DND-41 (cell line): ENCODE measurements at regions not wholly inside any gene's neighbourhood (a gene's known extent, or its start where the extent isn't known, plus 50 kb on each side); places are given as distances from the start of the nearest gene placed in this dataset.

Source experiments
- EZH2 ChIP-seq: IDR thresholded peaks from 3 replicates; pipeline ENCODE4 v1.6.1; 2012; ENCODE audit warnings: borderline replicate concordance, low read depth, mild to moderate bottlenecking, moderate library complexity, low read length, inconsistent platforms; ENCODE audit not compliant: severe bottlenecking
- TF ChIP-seq, protein P1 (sequence below): IDR thresholded peaks from 2 replicates; pipeline ENCODE4 v1.5.1; 2012; ENCODE audit warnings: borderline replicate concordance, low read length, moderate library complexity, mild to moderate bottlenecking; ENCODE audit not compliant: poor library complexity, severe bottlenecking; ENCODE audit errors: extremely low read depth

DNA sequence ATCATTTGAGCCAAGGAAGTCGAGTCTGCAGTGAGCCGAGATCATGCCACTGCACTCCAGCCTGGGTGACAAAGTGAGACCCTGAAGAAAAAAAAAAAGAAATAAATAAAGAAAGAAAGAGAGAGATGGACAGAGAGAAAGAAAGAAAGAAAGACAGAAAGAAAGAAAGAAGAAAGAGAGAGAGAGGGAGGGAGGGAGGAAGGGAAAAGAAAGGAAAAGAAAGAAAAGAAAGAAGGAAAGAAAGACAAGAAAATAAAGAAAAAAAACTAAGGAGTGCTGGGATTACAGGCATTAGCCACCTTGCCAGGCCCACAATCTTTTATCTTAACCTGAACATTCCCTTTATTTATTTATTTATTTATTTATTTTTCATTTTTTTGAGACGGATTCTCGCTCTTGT, 51.7 kb upstream of the SOD1 start:
- TF ChIP-seq, protein P1, sequence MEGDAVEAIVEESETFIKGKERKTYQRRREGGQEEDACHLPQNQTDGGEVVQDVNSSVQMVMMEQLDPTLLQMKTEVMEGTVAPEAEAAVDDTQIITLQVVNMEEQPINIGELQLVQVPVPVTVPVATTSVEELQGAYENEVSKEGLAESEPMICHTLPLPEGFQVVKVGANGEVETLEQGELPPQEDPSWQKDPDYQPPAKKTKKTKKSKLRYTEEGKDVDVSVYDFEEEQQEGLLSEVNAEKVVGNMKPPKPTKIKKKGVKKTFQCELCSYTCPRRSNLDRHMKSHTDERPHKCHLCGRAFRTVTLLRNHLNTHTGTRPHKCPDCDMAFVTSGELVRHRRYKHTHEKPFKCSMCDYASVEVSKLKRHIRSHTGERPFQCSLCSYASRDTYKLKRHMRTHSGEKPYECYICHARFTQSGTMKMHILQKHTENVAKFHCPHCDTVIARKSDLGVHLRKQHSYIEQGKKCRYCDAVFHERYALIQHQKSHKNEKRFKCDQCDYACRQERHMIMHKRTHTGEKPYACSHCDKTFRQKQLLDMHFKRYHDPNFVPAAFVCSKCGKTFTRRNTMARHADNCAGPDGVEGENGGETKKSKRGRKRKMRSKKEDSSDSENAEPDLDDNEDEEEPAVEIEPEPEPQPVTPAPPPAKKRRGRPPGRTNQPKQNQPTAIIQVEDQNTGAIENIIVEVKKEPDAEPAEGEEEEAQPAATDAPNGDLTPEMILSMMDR: no peak
- no peak for TF ChIP-seq EZH2
